Stimulated activated naive CD8-positive, alpha-beta T cell treated with anti-CD3 and anti-CD28 coated beads, Interleukin-15, amount 100 ng/mL, for 72 hours (primary cell): ENCODE measurements at regions not wholly inside any gene's neighbourhood (a gene's known extent, or its start where the extent isn't known, plus 50 kb on each side); places are given as distances from the start of the nearest gene placed in this dataset.

Source experiments
- ATAC-seq: fragments of 150-1000 bp; cut with Tn5 transposase; 2 replicates; pipeline ENCODE4 v1.10.0; 2021; ENCODE audit warnings: mild to moderate bottlenecking, moderate library complexity
- DNase-seq, 2 donors: peaks; one replicate each; pipeline ENCODE4 v3.0.0; 2021 to 2022
- H3K27ac Mint-ChIP-seq, 2 donors: one replicate each; pipeline ENCODE4 v1.8.0; 2022; ENCODE audit warnings: mild to moderate bottlenecking in 2 of 2, mixed read lengths in 2 of 2, moderate library complexity in 2 of 2
- H3K27me3 Mint-ChIP-seq: one replicate; pipeline ENCODE4 v1.8.0; 2022; ENCODE audit warnings: mixed read lengths
- H3K4me1 Mint-ChIP-seq: one replicate; pipeline ENCODE4 v1.8.0; 2022; ENCODE audit warnings: mild to moderate bottlenecking, mixed read lengths
- H3K4me3 Mint-ChIP-seq, 2 donors: one replicate each; pipeline ENCODE4 v1.8.0; 2022; ENCODE audit warnings: mild to moderate bottlenecking in 2 of 2, mixed read lengths in 2 of 2, moderate library complexity in 1 of 2
- H3K9me3 Mint-ChIP-seq, 2 donors: one replicate each; pipeline ENCODE4 v1.8.0; 2022; ENCODE audit warnings: mixed read lengths in 2 of 2

- Mint-ChIP-seq H3K4me3 (no peak overlapping the region), H3K27me3 (peaks cover 26% of the 10 kb centered on the region), H3K27ac (no peak overlapping the region), H3K4me1 (no peaks in the 10 kb centered on the region), H3K9me3 (no peaks in the 10 kb centered on the region)
- no peak for ATAC-seq
- DNase-seq: no peak
Measured at GRCh38 chr2:235382601-235383000, 111.2 kb upstream of the AGAP1 start.

GRCh38 chr2:235383272-235383843 lies 110.5 kb upstream of the AGAP1 start:
- H3K4me1 Mint-ChIP-seq: no peaks in the 10 kb centered on the region
- no peak overlapping the region for H3K4me3 Mint-ChIP-seq
- ATAC-seq: no peak
- H3K9me3 Mint-ChIP-seq: no peaks in the 10 kb centered on the region
- no peak overlapping the region for H3K27ac Mint-ChIP-seq
- peaks cover 24% of the 10 kb centered on the region for H3K27me3 Mint-ChIP-seq
- DNase-seq: no peak

- DNase-seq: no peak
- H3K27ac Mint-ChIP-seq: no peak overlapping the region
- peaks cover 26% of the 10 kb centered on the region for H3K27me3 Mint-ChIP-seq
- no peak overlapping the region for H3K4me3 Mint-ChIP-seq
- no peaks in the 10 kb centered on the region for H3K9me3 Mint-ChIP-seq
- H3K4me1 Mint-ChIP-seq: peaks cover 1% of the 10 kb centered on the region
- ATAC-seq: no peak
Measured at GRCh38 chr2:235384624-235385023, 109.2 kb upstream of the AGAP1 start.

- H3K4me3 Mint-ChIP-seq: no peak overlapping the region
- no peak overlapping the region for H3K27ac Mint-ChIP-seq
- H3K4me1 Mint-ChIP-seq: peaks cover 18% of the 10 kb centered on the region
- H3K27me3 Mint-ChIP-seq: peaks cover 32% of the 10 kb centered on the region
- no peak for ATAC-seq
- H3K9me3 Mint-ChIP-seq: no peaks in the 10 kb centered on the region
- no peak for DNase-seq
Measured at GRCh38 chr2:235389626-235390025, 104.2 kb upstream of the AGAP1 start.

- Mint-ChIP-seq H3K27ac (no peak overlapping the region), H3K4me3 (no peak overlapping the region)
Measured at GRCh38 chr2:235390108-235390815, 103.6 kb upstream of the AGAP1 start.

GRCh38 chr2:235390816-235391194 lies 103.0 kb upstream of the AGAP1 start:
- H3K27me3 Mint-ChIP-seq: peaks cover 33% of the 10 kb centered on the region
- H3K9me3 Mint-ChIP-seq: no peaks in the 10 kb centered on the region
- peak overlapping the region in 1 of 2 donors; percentile 55 for H3K4me3 Mint-ChIP-seq
- DNase-seq (no peak), ATAC-seq (peak; percentile 42)
- H3K27ac Mint-ChIP-seq: no peak overlapping the region
- peaks cover 18% of the 10 kb centered on the region for H3K4me1 Mint-ChIP-seq

More at GRCh38 chr2:235390108-235390815, 103.6 kb upstream of the AGAP1 start:
- H3K4me1 Mint-ChIP-seq: peaks cover 18% of the 10 kb centered on the region
- H3K9me3 Mint-ChIP-seq: no peaks in the 10 kb centered on the region
- DNase-seq: peak; percentile 17 to 66
- peak; percentile 95 for ATAC-seq
- H3K27me3 Mint-ChIP-seq: peaks cover 30% of the 10 kb centered on the region

- Mint-ChIP-seq H3K27ac (no peak overlapping the region), H3K4me3 (no peak overlapping the region), H3K27me3 (peaks cover 31% of the 10 kb centered on the region), H3K9me3 (no peaks in the 10 kb centered on the region), H3K4me1 (peaks cover 18% of the 10 kb centered on the region)
- ATAC-seq (no peak), DNase-seq (no peak)
Measured at GRCh38 chr2:235391921-235392615, 101.8 kb upstream of the AGAP1 start.

GRCh38 chr2:235394278-235394828 lies 99.5 kb upstream of the AGAP1 start:
- Mint-ChIP-seq H3K9me3 (peaks cover 3% of the 10 kb centered on the region in 2 donors), H3K27ac (no peak overlapping the region), H3K4me1 (peaks cover 18% of the 10 kb centered on the region), H3K4me3 (no peak overlapping the region), H3K27me3 (peaks cover 21% of the 10 kb centered on the region)
- no peak for ATAC-seq
- DNase-seq: no peak

GRCh38 chr2:235396071-235396846 lies 97.6 kb upstream of the AGAP1 start:
- peaks cover 4 to 9% of the 10 kb centered on the region in 2 donors for H3K9me3 Mint-ChIP-seq
- H3K4me1 Mint-ChIP-seq: peaks cover under 1% of the 10 kb centered on the region
- H3K4me3 Mint-ChIP-seq: no peak overlapping the region
- no peak overlapping the region for H3K27ac Mint-ChIP-seq
- peaks cover 27% of the 10 kb centered on the region for H3K27me3 Mint-ChIP-seq
- ATAC-seq (no peak), DNase-seq (no peak)

GRCh38 chr2:235398321-235398720 lies 95.5 kb upstream of the AGAP1 start:
- no peak for ATAC-seq
- peaks cover 38% of the 10 kb centered on the region for H3K27me3 Mint-ChIP-seq
- no peak for DNase-seq
- no peak overlapping the region for H3K4me3 Mint-ChIP-seq
- H3K9me3 Mint-ChIP-seq: peaks cover 4 to 9% of the 10 kb centered on the region in 2 donors
- H3K27ac Mint-ChIP-seq: no peak overlapping the region
- H3K4me1 Mint-ChIP-seq: no peaks in the 10 kb centered on the region

- no peak overlapping the region for H3K4me3 Mint-ChIP-seq
- peaks cover 42% of the 10 kb centered on the region for H3K27me3 Mint-ChIP-seq
- H3K9me3 Mint-ChIP-seq: peaks cover 4 to 9% of the 10 kb centered on the region in 2 donors
- ATAC-seq: no peak
- H3K4me1 Mint-ChIP-seq: no peaks in the 10 kb centered on the region
- DNase-seq: no peak
- no peak overlapping the region for H3K27ac Mint-ChIP-seq
Measured at GRCh38 chr2:235399895-235400294, 93.9 kb upstream of the AGAP1 start.

- no peak for DNase-seq
- H3K27me3 Mint-ChIP-seq: peaks cover 48% of the 10 kb centered on the region
Measured at GRCh38 chr2:235402422-235402821, 91.4 kb upstream of the AGAP1 start.

GRCh38 chr2:235405612-235406361 lies 88.1 kb upstream of the AGAP1 start:
- Mint-ChIP-seq H3K9me3 (peaks cover 0 to 3% of the 10 kb centered on the region in 2 donors), H3K27ac (no peak overlapping the region), H3K4me1 (no peaks in the 10 kb centered on the region), H3K27me3 (peaks cover 41% of the 10 kb centered on the region), H3K4me3 (no peak overlapping the region)
- DNase-seq (no peak), ATAC-seq (no peak)

More at GRCh38 chr2:235402422-235402821, 91.4 kb upstream of the AGAP1 start:
- H3K4me1 Mint-ChIP-seq: no peaks in the 10 kb centered on the region
- no peak overlapping the region for H3K4me3 Mint-ChIP-seq
- peaks cover 4 to 9% of the 10 kb centered on the region in 2 donors for H3K9me3 Mint-ChIP-seq
- no peak overlapping the region for H3K27ac Mint-ChIP-seq
- ATAC-seq: no peak

GRCh38 chr2:235406430-235406829 lies 87.4 kb upstream of the AGAP1 start:
- Mint-ChIP-seq H3K4me3 (no peak overlapping the region), H3K27me3 (peaks cover 47% of the 10 kb centered on the region), H3K27ac (no peak overlapping the region), H3K9me3 (peaks cover 0 to 4% of the 10 kb centered on the region in 2 donors), H3K4me1 (no peaks in the 10 kb centered on the region)
- ATAC-seq (no peak), DNase-seq (no peak)
